Neuronal stem cell (in vitro differentiated cells): ENCODE measurements at regions not wholly inside any gene's neighbourhood (a gene's known extent, or its start where the extent isn't known, plus 50 kb on each side); places are given as distances from the start of the nearest gene placed in this dataset.

Experiments
- DNase-seq: peaks from one replicate; pipeline ENCODE4 v3.0.0-alpha.2; 2013; ENCODE audit warnings: low spot score
- H2AFZ ChIP-seq: one replicate; pipeline ENCODE4 v1.6.1; 2013; ENCODE audit warnings: mild to moderate bottlenecking, low read length, inconsistent platforms
- H2AK5ac ChIP-seq: 2 replicates; pipeline ENCODE4 v1.6.1; 2013; ENCODE audit warnings: low read depth, mild to moderate bottlenecking, inconsistent platforms, low read length, moderate library complexity, mixed read lengths
- H2BK120ac ChIP-seq: 2 replicates; pipeline ENCODE4 v1.6.1; 2013; ENCODE audit warnings: low read depth, mild to moderate bottlenecking, inconsistent platforms, low read length, moderate library complexity, mixed read lengths
- H2BK12ac ChIP-seq: one replicate; pipeline ENCODE4 v1.6.1; 2013; ENCODE audit warnings: low read length, inconsistent platforms
- H2BK15ac ChIP-seq: 2 replicates; pipeline ENCODE4 v1.6.1; 2013; ENCODE audit warnings: mild to moderate bottlenecking, low read length, inconsistent platforms, mixed read lengths
- H2BK5ac ChIP-seq: one replicate; pipeline ENCODE4 v1.6.1; 2013; ENCODE audit warnings: inconsistent platforms, mild to moderate bottlenecking, low read length, moderate library complexity
- H3K14ac ChIP-seq: one replicate; pipeline ENCODE4 v1.6.1; 2013; ENCODE audit warnings: low read length, inconsistent platforms
- H3K18ac ChIP-seq: 2 replicates; pipeline ENCODE4 v1.6.1; 2013; ENCODE audit warnings: low read length, inconsistent platforms
- H3K23ac ChIP-seq: 2 replicates; pipeline ENCODE4 v1.6.1; 2013; ENCODE audit warnings: low read depth, mild to moderate bottlenecking, mixed read lengths, low read length, inconsistent platforms; ENCODE audit not compliant: poor library complexity
- H3K27ac ChIP-seq: replicated peaks from 3 replicates; pipeline ENCODE4 v1.5.1; 2013; ENCODE audit warnings: low read length, inconsistent platforms
- H3K27me3 ChIP-seq, 3 experiments: 2 replicates each; pipeline ENCODE4 v1.6.1; 2013; ENCODE audit warnings: low read length in 3 of 3, mild to moderate bottlenecking in 2 of 3, inconsistent platforms in 1 of 3, low read depth in 1 of 3, mixed read lengths in 1 of 3, moderate library complexity in 1 of 3; ENCODE audit not compliant: control insufficient read depth in 3 of 3, insufficient read depth in 3 of 3
- H3K36me3 ChIP-seq, 2 donors: replicated peaks in 1 of 2; 2 replicates each; pipeline ENCODE4 v1.6.1; 2013; ENCODE audit warnings: low read length in 2 of 2; ENCODE audit not compliant: control insufficient read depth in 2 of 2, insufficient read depth in 2 of 2
- H3K4ac ChIP-seq: 2 replicates; pipeline ENCODE4 v1.6.1; 2013; ENCODE audit warnings: inconsistent platforms, mild to moderate bottlenecking, low read length, moderate library complexity
- H3K4me1 ChIP-seq, 2 donors: 1 replicate in 1 of 2; 2 replicates in 1 of 2; pipeline ENCODE4 v1.6.1; 2013; ENCODE audit warnings: low read length in 2 of 2, low read depth in 1 of 2; ENCODE audit not compliant: control insufficient read depth in 2 of 2, insufficient read depth in 1 of 2
- H3K4me2 ChIP-seq: one replicate; pipeline ENCODE4 v1.6.1; 2013; ENCODE audit warnings: mild to moderate bottlenecking, low read length, inconsistent platforms; ENCODE audit not compliant: insufficient read depth, poor library complexity, severe bottlenecking
- H3K4me3 ChIP-seq, 2 donors: 2 replicates each; pipeline ENCODE4 v1.5.1; 2013; ENCODE audit warnings: low read length in 2 of 2, mild to moderate bottlenecking in 2 of 2, inconsistent platforms in 1 of 2, moderate library complexity in 1 of 2
- H3K79me1 ChIP-seq: one replicate; pipeline ENCODE4 v1.6.1; 2013; ENCODE audit warnings: low read depth, mild to moderate bottlenecking, inconsistent platforms, low read length, moderate library complexity
- H3K9ac ChIP-seq: one replicate; pipeline ENCODE4 v1.6.1; 2013; ENCODE audit warnings: mild to moderate bottlenecking, low read depth, low read length, inconsistent platforms; ENCODE audit not compliant: poor library complexity
- H3K9me3 ChIP-seq, 2 donors: replicated peaks in 1 of 2; 2 replicates each; pipeline versions ENCODE3 to v1.6.1; 2013; ENCODE audit warnings: low read length in 2 of 2, mild to moderate bottlenecking in 2 of 2, inconsistent platforms in 1 of 2, low read depth in 1 of 2, mixed read lengths in 1 of 2, moderate library complexity in 1 of 2; ENCODE audit not compliant: control insufficient read depth in 2 of 2, insufficient read depth in 1 of 2
- H4K8ac ChIP-seq: one replicate; pipeline ENCODE4 v1.6.1; 2013; ENCODE audit warnings: low read depth, mild to moderate bottlenecking, inconsistent platforms, low read length, moderate library complexity
- H4K91ac ChIP-seq: one replicate; pipeline ENCODE4 v1.6.1; 2013; ENCODE audit warnings: low read length, low read depth, mild to moderate bottlenecking, inconsistent platforms; ENCODE audit not compliant: poor library complexity
- WGBS, 2 donors: extraction: QIAGEN DNeasy Blood & Tissue Kit; methylation state at CpG; one replicate each; pipeline ENCODE4 v1.1.7; 2013; ENCODE audit warnings: missing lambda C conversion rate in 2 of 2, mixed read lengths in 1 of 2; ENCODE audit not compliant: insufficient read length in 2 of 2, insufficient replicate concordance in 1 of 2; ENCODE audit errors: extremely low coverage in 2 of 2; 5-methylcytosine and 5-hydroxymethylcytosine counted together

DNA sequence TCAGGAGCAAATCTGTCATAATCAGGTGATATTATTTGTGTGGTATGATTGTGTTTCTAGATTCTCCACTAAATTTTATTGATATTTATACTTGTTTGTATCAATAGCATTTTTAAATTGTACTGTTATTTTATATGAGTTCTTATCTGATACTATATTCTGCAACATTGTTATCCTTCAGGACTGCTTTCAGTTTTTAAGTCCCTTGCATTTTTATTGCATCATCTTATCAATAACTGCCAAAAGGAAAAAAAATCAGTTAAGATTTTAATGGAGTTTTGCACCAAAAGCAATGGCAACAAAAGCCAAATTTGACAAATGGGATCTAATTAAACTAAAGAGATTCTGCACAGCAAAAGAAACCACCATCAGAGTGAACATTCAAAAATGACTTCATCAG is 741.3 kb upstream of the CTNND2 start:
- no peak overlapping the region for H3K9ac ChIP-seq
- no peak overlapping the region for H3K14ac ChIP-seq
- no peak overlapping the region for H3K4ac ChIP-seq
- H4K8ac ChIP-seq, result no peak overlapping the region
- H2BK15ac ChIP-seq, result no peak overlapping the region
- H4K91ac ChIP-seq, result no peak overlapping the region
- H3K79me1 ChIP-seq, result no peaks in the 10 kb centered on the region
- H3K36me3 ChIP-seq, result no peaks in the 10 kb centered on the region
- DNase-seq, result no peak
- no peaks in the 10 kb centered on the region for H3K27me3 ChIP-seq
- no peaks in the 10 kb centered on the region for H3K4me1 ChIP-seq
- no peak overlapping the region for H3K4me3 ChIP-seq
- H2BK5ac ChIP-seq, result no peak overlapping the region
- H2AFZ ChIP-seq, result no peak overlapping the region
- H3K27ac ChIP-seq, result no peak overlapping the region
- H3K9me3 ChIP-seq, result no peaks in the 10 kb centered on the region
- H2BK12ac ChIP-seq, result no peak overlapping the region
- H3K18ac ChIP-seq, result no peak overlapping the region
- H2AK5ac ChIP-seq, result no peak overlapping the region
- H2BK120ac ChIP-seq, result no peak overlapping the region
- H3K4me2 ChIP-seq, result no peak overlapping the region
- H3K23ac ChIP-seq, result no peak overlapping the region

- no peak overlapping the region for H3K4ac ChIP-seq
- H2AK5ac ChIP-seq, result no peak overlapping the region
- WGBS, 2 donors, result no CpG with 5 or more reads among the region's 5 CpGs
- H3K9ac ChIP-seq, result no peak overlapping the region
- no peak overlapping the region for H2BK120ac ChIP-seq
- no peak overlapping the region for H4K8ac ChIP-seq
- H3K18ac ChIP-seq, result no peak overlapping the region
- no peaks in the 10 kb centered on the region for H3K36me3 ChIP-seq
- H2BK12ac ChIP-seq, result no peak overlapping the region
- H3K27ac ChIP-seq, result no peak overlapping the region
- no peak overlapping the region for H3K4me3 ChIP-seq
- no peaks in the 10 kb centered on the region for H3K4me1 ChIP-seq
- DNase-seq, result no peak
- H3K27me3 ChIP-seq, result no peaks in the 10 kb centered on the region
- no peak overlapping the region for H4K91ac ChIP-seq
- no peaks in the 10 kb centered on the region for H3K79me1 ChIP-seq
- H3K14ac ChIP-seq, result no peak overlapping the region
- no peaks in the 10 kb centered on the region for H3K9me3 ChIP-seq
- no peak overlapping the region for H3K4me2 ChIP-seq
- H2BK15ac ChIP-seq, result no peak overlapping the region
- H3K23ac ChIP-seq, result no peak overlapping the region
- H2AFZ ChIP-seq, result no peak overlapping the region
- H2BK5ac ChIP-seq, result no peak overlapping the region
Measured at GRCh38 chr5:12636209-12636608, 732.0 kb upstream of the CTNND2 start.

GRCh38 chr5:12626556-12626955 is 722.3 kb upstream of the CTNND2 start:
- Histone ChIP-seq H3K4me2 (no peak overlapping the region), H3K36me3 (no peaks in the 10 kb centered on the region), H3K9me3 (no peaks in the 10 kb centered on the region), H2AFZ (no peak overlapping the region), H3K4me1 (no peaks in the 10 kb centered on the region), H3K9ac (no peak overlapping the region), H3K27me3 (no peaks in the 10 kb centered on the region), H3K14ac (no peak overlapping the region), H3K4me3 (no peak overlapping the region), H4K8ac (no peak overlapping the region), H2BK120ac (no peak overlapping the region), H2BK15ac (no peak overlapping the region), H3K23ac (no peak overlapping the region), H3K27ac (no peak overlapping the region), H2AK5ac (no peak overlapping the region), H3K18ac (no peak overlapping the region), H2BK12ac (no peak overlapping the region), H3K79me1 (no peaks in the 10 kb centered on the region), H4K91ac (no peak overlapping the region), H2BK5ac (no peak overlapping the region), H3K4ac (no peak overlapping the region)
- no CpG with 5 or more reads among the region's 5 CpGs for WGBS, 2 donors
- DNase-seq, result no peak

GRCh38 chr5:12625667-12626263 is 721.5 kb upstream of the CTNND2 start:
- WGBS, 2 donors, result no CpG with 5 or more reads among the region's 8 CpGs
- no peak overlapping the region for H3K23ac ChIP-seq

More at GRCh38 chr5:12625667-12626263, 721.5 kb upstream of the CTNND2 start:
- Histone ChIP-seq H4K8ac (no peak overlapping the region), H3K4me1 (no peaks in the 10 kb centered on the region), H2AK5ac (no peak overlapping the region), H3K79me1 (no peaks in the 10 kb centered on the region), H3K9ac (no peak overlapping the region), H2BK15ac (no peak overlapping the region), H2BK120ac (no peak overlapping the region), H3K27ac (no peak overlapping the region), H3K4ac (no peak overlapping the region), H3K14ac (no peak overlapping the region), H2BK12ac (no peak overlapping the region), H3K27me3 (no peaks in the 10 kb centered on the region), H3K18ac (no peak overlapping the region), H3K36me3 (no peaks in the 10 kb centered on the region), H3K4me2 (no peak overlapping the region), H2BK5ac (no peak overlapping the region), H3K4me3 (no peak overlapping the region), H4K91ac (no peak overlapping the region), H3K9me3 (no peaks in the 10 kb centered on the region), H2AFZ (no peak overlapping the region)
- DNase-seq, result no peak
